SK-N-MC (cell line): ENCODE measurements at regions not wholly inside any gene's neighbourhood (a gene's known extent, or its start where the extent isn't known, plus 50 kb on each side); places are given as distances from the start of the nearest gene placed in this dataset.

ENCODE experiments used
- EZH2 ChIP-seq: fragments of 200-600 bp; sonication (generic); IDR thresholded peaks from one replicate; pipeline ENCODE4 v1.6.1; 2017; ENCODE audit warnings: antibody characterized with exemption
- POLR2AphosphoS5 ChIP-seq: IDR thresholded peaks from 2 replicates; pipeline ENCODE4 v1.6.1; 2012; ENCODE audit warnings: mild to moderate bottlenecking, low read depth, low read length, borderline replicate concordance

- TF ChIP-seq EZH2 (no peak), POLR2AphosphoS5 (no peak)
Observed at GRCh38 chr12:29012673-29013072, 136.4 kb upstream of the FAR2 start.
